HUDEP-2 (cell line): ENCODE measurements at regions not wholly inside any gene's neighbourhood (a gene's known extent, or its start where the extent isn't known, plus 50 kb on each side); places are given as distances from the start of the nearest gene placed in this dataset.
"Not testable (repeated sequence)": the region's sequence is repeated elsewhere in the genome, so short reads cannot be mapped to it uniquely, and the experiment has no call there.

Source experiments
- DNase-seq, 76 experiments: peaks; one replicate each; lab custom pipeline; 2025; ENCODE audit not compliant: unreplicated experiment in 76 of 76; lab: John Stamatoyannopoulos, UW

- DNase-seq: no peak
Measured at GRCh38 chr1:181949500-181949899, 112.0 kb downstream of the ZNF648 start.

- no peak for DNase-seq
Measured at GRCh38 chr1:181948372-181948771, 113.1 kb downstream of the ZNF648 start.

GRCh38 chr1:181947441-181947840 is 114.1 kb downstream of the ZNF648 start:
- no peak for DNase-seq

GRCh38 chr1:181936768-181937581 is 124.5 kb downstream of the ZNF648 start:
- DNase-seq: peak in 40 of 76 experiments; percentile 1 to 63 (median 10)

- no peak for DNase-seq
Measured at GRCh38 chr1:181936269-181936668, 125.2 kb downstream of the ZNF648 start.

GRCh38 chr1:181931873-181932272 is 129.6 kb downstream of the ZNF648 start:
- DNase-seq: no peak

GRCh38 chr1:181930187-181930586 is 131.3 kb downstream of the ZNF648 start:
- no peak for DNase-seq

GRCh38 chr1:181926697-181927096 is 134.8 kb downstream of the ZNF648 start:
- DNase-seq: no peak

GRCh38 chr1:181924034-181924433 is 137.5 kb downstream of the ZNF648 start:
- not testable (repeated sequence) for DNase-seq

GRCh38 chr1:181919542-181919941 is 142.0 kb downstream of the ZNF648 start:
- DNase-seq: no peak

- no peak for DNase-seq
Measured at GRCh38 chr1:181918880-181919525, 142.5 kb downstream of the ZNF648 start.

GRCh38 chr1:181911715-181912114 is 149.8 kb downstream of the ZNF648 start:
- DNase-seq: no peak

GRCh38 chr1:181910905-181911304 is 150.6 kb downstream of the ZNF648 start:
- DNase-seq: no peak

GRCh38 chr1:181909010-181909409 is 152.5 kb downstream of the ZNF648 start:
- no peak for DNase-seq

GRCh38 chr1:181906631-181907030 is 154.9 kb downstream of the ZNF648 start:
- DNase-seq: no peak

GRCh38 chr1:181905944-181906597 is 155.4 kb downstream of the ZNF648 start:
- DNase-seq: no peak

GRCh38 chr1:181898773-181899172 is 162.7 kb downstream of the ZNF648 start:
- DNase-seq: no peak

GRCh38 chr1:181896824-181897223 is 164.7 kb downstream of the ZNF648 start:
- no peak for DNase-seq

GRCh38 chr1:181894439-181894859 is 167.1 kb downstream of the ZNF648 start:
- no peak for DNase-seq

GRCh38 chr1:181893937-181894336 is 167.6 kb downstream of the ZNF648 start:
- DNase-seq: peak in 1 of 76 experiments; percentile 1

- DNase-seq: not testable (repeated sequence)
Measured at GRCh38 chr1:181893150-181893549, 168.4 kb downstream of the ZNF648 start.

- DNase-seq: no peak
Measured at GRCh38 chr1:181872562-181872961, 188.9 kb downstream of the ZNF648 start.
